GM12892 (cell line): ENCODE measurements at regions not wholly inside any gene's neighbourhood (a gene's known extent, or its start where the extent isn't known, plus 50 kb on each side); places are given as distances from the start of the nearest gene placed in this dataset.

ENCODE experiments used
- POLR2A ChIP-seq: IDR thresholded peaks from 2 replicates; pipeline ENCODE4 v1.6.1; 2011; ENCODE audit warnings: low read depth, low read length, control low read depth
- POLR2AphosphoS5 ChIP-seq: IDR thresholded peaks from 2 replicates; pipeline ENCODE4 v1.6.1; 2011; ENCODE audit warnings: low read depth, low read length, control low read depth
- TAF1 ChIP-seq: IDR thresholded peaks from 2 replicates; pipeline ENCODE4 v1.6.1; 2011; ENCODE audit warnings: low read depth, mild to moderate bottlenecking, control low read depth, low read length, borderline replicate concordance

- no peak for TF ChIP-seq POLR2AphosphoS5
- TF ChIP-seq POLR2A: no peak
- no peak for TF ChIP-seq TAF1
Measured at GRCh38 chr12:123064885-123065619, 84.6 kb downstream of the ARL6IP4 start.
